ENCODE measurements at regions not wholly inside any gene's neighbourhood (a gene's known extent, or its start where the extent isn't known, plus 50 kb on each side); places are given as distances from the start of the nearest gene placed in this dataset.

DNA sequence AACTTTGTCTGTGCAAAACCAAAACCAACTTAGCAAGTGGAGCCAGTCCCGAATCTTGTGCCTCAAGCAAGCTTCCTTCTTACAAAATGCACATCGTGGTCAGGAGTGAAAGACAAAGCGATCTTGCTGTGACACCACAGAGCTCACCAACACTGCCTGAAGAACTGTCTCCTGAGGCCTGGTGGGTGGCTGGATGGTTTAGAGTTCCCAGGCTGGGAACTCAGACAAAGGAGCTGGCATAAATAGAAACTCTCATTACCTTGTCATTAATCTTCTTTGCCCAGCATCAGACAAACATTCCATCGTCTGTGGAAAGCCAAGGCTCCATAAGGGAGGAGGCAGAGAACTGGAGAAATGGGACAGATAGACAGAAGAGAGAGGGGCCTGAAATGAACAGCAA, 144.8 kb downstream of the KCNA5 start:
- TF ChIP-seq, protein P1, sequence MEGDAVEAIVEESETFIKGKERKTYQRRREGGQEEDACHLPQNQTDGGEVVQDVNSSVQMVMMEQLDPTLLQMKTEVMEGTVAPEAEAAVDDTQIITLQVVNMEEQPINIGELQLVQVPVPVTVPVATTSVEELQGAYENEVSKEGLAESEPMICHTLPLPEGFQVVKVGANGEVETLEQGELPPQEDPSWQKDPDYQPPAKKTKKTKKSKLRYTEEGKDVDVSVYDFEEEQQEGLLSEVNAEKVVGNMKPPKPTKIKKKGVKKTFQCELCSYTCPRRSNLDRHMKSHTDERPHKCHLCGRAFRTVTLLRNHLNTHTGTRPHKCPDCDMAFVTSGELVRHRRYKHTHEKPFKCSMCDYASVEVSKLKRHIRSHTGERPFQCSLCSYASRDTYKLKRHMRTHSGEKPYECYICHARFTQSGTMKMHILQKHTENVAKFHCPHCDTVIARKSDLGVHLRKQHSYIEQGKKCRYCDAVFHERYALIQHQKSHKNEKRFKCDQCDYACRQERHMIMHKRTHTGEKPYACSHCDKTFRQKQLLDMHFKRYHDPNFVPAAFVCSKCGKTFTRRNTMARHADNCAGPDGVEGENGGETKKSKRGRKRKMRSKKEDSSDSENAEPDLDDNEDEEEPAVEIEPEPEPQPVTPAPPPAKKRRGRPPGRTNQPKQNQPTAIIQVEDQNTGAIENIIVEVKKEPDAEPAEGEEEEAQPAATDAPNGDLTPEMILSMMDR (conservative IDR thresholded peaks at IDR 0.05; ENCODE audit: low read depth, low read length) = no peak
- TF ChIP-seq EZH2 (IDR thresholded peaks at IDR 0.05; ENCODE audit: low read length, unreplicated experiment) = no peak
